ENCODE measurements at regions not wholly inside any gene's neighbourhood (a gene's known extent, or its start where the extent isn't known, plus 50 kb on each side); places are given as distances from the start of the nearest gene placed in this dataset.

GRCh38 chr5:3742750-3743149, 147.1 kb downstream of the IRX1 start:
- Histone ChIP-seq H3K4me1 (ENCODE audit: control insufficient read depth, insufficient read depth, low read length) (no peaks in the 10 kb centered on the region), H3K36me3 (ENCODE audit: control insufficient read depth in 2 of 2, insufficient read depth in 1 of 2, low read length in 2 of 2) (no peaks in the 10 kb centered on the region), H3K9me3 (ENCODE audit: control insufficient read depth, insufficient read depth, low read depth, low read length) (no peaks in the 10 kb centered on the region), H3K4me3 (ENCODE audit: low read depth, low read length) (no peak overlapping the region), H3K27ac (ENCODE audit: extremely low read depth, low read depth, low read length) (no peak overlapping the region)
- CTCF ChIA-PET: no interaction called here
- POLR2A ChIA-PET: no interaction called here
- TF ChIP-seq GFI1B (tag by site-specific recombination; IDR thresholded peaks at IDR 0.05): no peak
- no peak for TF ChIP-seq ZNF518A (tag by site-specific recombination; conservative IDR thresholded peaks at IDR 0.05; ENCODE audit: low read depth)

DNA sequence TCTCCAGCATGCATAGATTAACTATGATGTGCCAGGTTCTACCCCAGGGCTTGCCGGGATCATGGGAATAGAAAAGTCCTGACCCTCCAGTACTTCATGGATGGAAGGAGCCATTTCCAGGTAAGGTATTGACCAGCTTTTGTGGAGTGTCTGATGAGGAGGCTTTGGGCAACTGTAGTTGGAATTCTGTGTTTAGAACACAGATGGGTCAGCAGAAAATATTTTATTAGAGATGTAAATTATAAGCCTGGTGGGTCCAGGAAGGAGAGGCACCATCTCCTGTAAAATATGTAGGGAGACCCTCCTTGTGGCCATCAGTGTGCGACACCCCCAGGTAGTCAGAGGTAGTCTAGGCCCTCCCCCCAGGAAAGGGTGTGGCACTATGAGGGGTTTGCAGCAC, 156.2 kb downstream of the IRX1 start:
- H3K4me1 ChIP-seq (ENCODE audit: control insufficient read depth, insufficient read depth, low read length): no peaks in the 10 kb centered on the region
- CTCF ChIA-PET: no interaction called here
- no peaks in the 10 kb centered on the region for H3K36me3 ChIP-seq (ENCODE audit: control insufficient read depth in 2 of 2, insufficient read depth in 1 of 2, low read length in 2 of 2)
- no peak overlapping the region for H3K27ac ChIP-seq (ENCODE audit: extremely low read depth, low read depth, low read length)
- TF ChIP-seq ZNF223 (tag by site-specific recombination; IDR thresholded peaks at IDR 0.05) (no peak), KLF16 (tag by site-specific recombination; IDR thresholded peaks at IDR 0.05) (no peak), ZNF701 (tag by site-specific recombination; IDR thresholded peaks at IDR 0.05) (no peak), KLF10 (tag by site-specific recombination; IDR thresholded peaks at IDR 0.05) (no peak), ZNF433 (tag by site-specific recombination; IDR thresholded peaks at IDR 0.05; ENCODE audit: low read depth) (no peak), ZNF19 (tag by site-specific recombination; IDR thresholded peaks at IDR 0.05; ENCODE audit: low read depth) (no peak), ZNF132 (tag by site-specific recombination; IDR thresholded peaks at IDR 0.05; ENCODE audit: borderline replicate concordance) (no peak)
- TF ChIP-seq, protein P1, sequence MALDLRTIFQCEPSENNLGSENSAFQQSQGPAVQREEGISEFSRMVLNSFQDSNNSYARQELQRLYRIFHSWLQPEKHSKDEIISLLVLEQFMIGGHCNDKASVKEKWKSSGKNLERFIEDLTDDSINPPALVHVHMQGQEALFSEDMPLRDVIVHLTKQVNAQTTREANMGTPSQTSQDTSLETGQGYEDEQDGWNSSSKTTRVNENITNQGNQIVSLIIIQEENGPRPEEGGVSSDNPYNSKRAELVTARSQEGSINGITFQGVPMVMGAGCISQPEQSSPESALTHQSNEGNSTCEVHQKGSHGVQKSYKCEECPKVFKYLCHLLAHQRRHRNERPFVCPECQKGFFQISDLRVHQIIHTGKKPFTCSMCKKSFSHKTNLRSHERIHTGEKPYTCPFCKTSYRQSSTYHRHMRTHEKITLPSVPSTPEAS (tag by site-specific recombination; IDR thresholded peaks at IDR 0.05): no peak
- POLR2A ChIA-PET: no interaction called here
- no peak overlapping the region for H3K4me3 ChIP-seq (ENCODE audit: low read depth, low read length)
- H3K9me3 ChIP-seq (ENCODE audit: control insufficient read depth, insufficient read depth, low read depth, low read length): no peaks in the 10 kb centered on the region

- Histone ChIP-seq H3K27ac (ENCODE audit: extremely low read depth, low read depth, low read length) (no peak overlapping the region), H3K4me1 (ENCODE audit: control insufficient read depth, insufficient read depth, low read length) (no peaks in the 10 kb centered on the region), H3K9me3 (ENCODE audit: control insufficient read depth, insufficient read depth, low read depth, low read length) (no peaks in the 10 kb centered on the region), H3K36me3 (ENCODE audit: control insufficient read depth in 2 of 2, insufficient read depth in 1 of 2, low read length in 2 of 2) (no peaks in the 10 kb centered on the region), H3K4me3 (ENCODE audit: low read depth, low read length) (no peak overlapping the region)
- TF ChIP-seq ZNF610 (tag by site-specific recombination; IDR thresholded peaks at IDR 0.05; ENCODE audit: borderline replicate concordance): no peak
- no peak for TF ChIP-seq KLF8 (tag by site-specific recombination; IDR thresholded peaks at IDR 0.05)
- TF ChIP-seq, protein P2, sequence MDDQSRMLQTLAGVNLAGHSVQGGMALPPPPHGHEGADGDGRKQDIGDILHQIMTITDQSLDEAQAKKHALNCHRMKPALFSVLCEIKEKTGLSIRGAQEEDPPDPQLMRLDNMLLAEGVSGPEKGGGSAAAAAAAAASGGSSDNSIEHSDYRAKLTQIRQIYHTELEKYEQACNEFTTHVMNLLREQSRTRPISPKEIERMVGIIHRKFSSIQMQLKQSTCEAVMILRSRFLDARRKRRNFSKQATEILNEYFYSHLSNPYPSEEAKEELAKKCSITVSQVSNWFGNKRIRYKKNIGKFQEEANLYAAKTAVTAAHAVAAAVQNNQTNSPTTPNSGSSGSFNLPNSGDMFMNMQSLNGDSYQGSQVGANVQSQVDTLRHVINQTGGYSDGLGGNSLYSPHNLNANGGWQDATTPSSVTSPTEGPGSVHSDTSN (CRISPR knock-in tag; IDR thresholded peaks at IDR 0.05): no peak
- no peak for TF ChIP-seq SCRT1 (tag by site-specific recombination; IDR thresholded peaks at IDR 0.05; ENCODE audit: borderline replicate concordance)
- TF ChIP-seq ZNF398 (tag by site-specific recombination; IDR thresholded peaks at IDR 0.05): no peak
- TF ChIP-seq ZNF621 (tag by site-specific recombination; IDR thresholded peaks at IDR 0.05): no peak
- CTCF ChIA-PET: no interaction called here
- POLR2A ChIA-PET: no interaction called here
Measured at GRCh38 chr5:3778000-3778550, 182.4 kb downstream of the IRX1 start.
